ENCODE measurements at regions not wholly inside any gene's neighbourhood (a gene's known extent, or its start where the extent isn't known, plus 50 kb on each side); places are given as distances from the start of the nearest gene placed in this dataset.

- H3K27me3 Mint-ChIP-seq (ENCODE audit: low read depth): no peaks in the 10 kb centered on the region
- DNase-seq: no peak
- TF ChIP-seq CTCF (conservative IDR thresholded peaks at IDR 0.05): no peak
- Histone ChIP-seq H2AFZ (ENCODE audit: low read length) (no peak overlapping the region), H4K8ac (replicated peaks; ENCODE audit: insufficient read length, low read depth, low read length) (no peak overlapping the region), H2BK20ac (ENCODE audit: low read depth, low read length, poor library complexity, severe bottlenecking) (no peak overlapping the region), H3K79me1 (ENCODE audit: insufficient read depth, low read depth, low read length, poor library complexity, severe bottlenecking) (no peaks in the 10 kb centered on the region), H2BK15ac (ENCODE audit: low read depth, low read length) (no peak overlapping the region), H4K5ac (ENCODE audit: insufficient read length, low read depth, low read length) (no peak overlapping the region), H3K9ac (ENCODE audit: extremely low read depth, insufficient read length, low read length) (no peak overlapping the region), H3K14ac (ENCODE audit: insufficient read depth, low read length) (no peak overlapping the region), H3K4ac (ENCODE audit: low read depth, low read length) (no peak overlapping the region), H3K4me1 (ENCODE audit: insufficient read depth, low read length) (peaks cover 3% of the 10 kb centered on the region; the same call in 1 of the 2 replicates), H3K27me3 (ENCODE audit: insufficient read depth, low read length) (no peaks in the 10 kb centered on the region), H3K9me3 (ENCODE audit: control insufficient read depth, low read depth, low read length) (no peaks in the 10 kb centered on the region), H3K27ac (ENCODE audit: insufficient read length, low read depth, low read length) (no peak overlapping the region), H3K56ac (ENCODE audit: insufficient read length, low read depth, low read length) (no peak overlapping the region), H3K18ac (ENCODE audit: insufficient read length, low read depth, low read length) (no peak overlapping the region), H3K79me2 (ENCODE audit: insufficient read depth, low read length) (no peaks in the 10 kb centered on the region), H3K4me2 (ENCODE audit: insufficient read depth, insufficient read length, low read length) (no peak overlapping the region), H2BK120ac (ENCODE audit: low read depth, low read length, poor library complexity, severe bottlenecking) (no peak overlapping the region), H3T11ph (ENCODE audit: low read length) (no peak overlapping the region), H3K23ac (ENCODE audit: insufficient read length, low read depth, low read length) (no peak overlapping the region), H2BK12ac (ENCODE audit: insufficient read length, low read depth, low read length) (no peak overlapping the region), H3K23me2 (ENCODE audit: insufficient read length, low read depth, low read length, poor library complexity, severe bottlenecking) (no peaks in the 10 kb centered on the region), H2BK5ac (ENCODE audit: insufficient read length, low read length) (no peak overlapping the region), H4K91ac (ENCODE audit: insufficient read length, low read depth, low read length) (no peak overlapping the region), H4K20me1 (ENCODE audit: control insufficient read depth, insufficient read depth, insufficient read length) (no peaks in the 10 kb centered on the region), H2AK5ac (ENCODE audit: insufficient read length, low read length) (no peak overlapping the region)
- H3K4me3 Mint-ChIP-seq: no peak overlapping the region
- no CpG with 5 or more reads among the region's 3 CpGs for WGBS (ENCODE audit: extremely low coverage, insufficient read length, low lambda C conversion rate)
- peaks cover 8 to 16% of the 10 kb centered on the region in 2 experiments for H3K4me1 Mint-ChIP-seq
- H3K36me3 Mint-ChIP-seq (ENCODE audit: insufficient read depth in 1 of 3, low read depth in 3 of 3): no peaks in the 10 kb centered on the region
- H3K9me3 Mint-ChIP-seq: no peaks in the 10 kb centered on the region
- no peak overlapping the region for H3K27ac Mint-ChIP-seq
These were observed 537.8 kb upstream of the BOD1L1 start for GRCh38 chr4:14165222-14165920.

All from H9 (cell line).